OCI-LY3 (cell line): ENCODE measurements at regions not wholly inside any gene's neighbourhood (a gene's known extent, or its start where the extent isn't known, plus 50 kb on each side); places are given as distances from the start of the nearest gene placed in this dataset.

Experiments used
- H2AFZ ChIP-seq: fragments of 200-600, 300-600 bp; shearing (Covaris generic); 2 replicates; pipeline ENCODE4 v1.6.0; 2014; ENCODE audit warnings: antibody characterized with exemption, low read depth, low read length
- H3K27ac ChIP-seq: fragments of 200-600, 300-600 bp; sonication (generic); 2 replicates; pipeline ENCODE4 v1.5.1; 2014; ENCODE audit warnings: mild to moderate bottlenecking, low read length, moderate library complexity, mixed read lengths
- H3K27me3 ChIP-seq: fragments of 200-600, 300-600 bp; sonication (generic); 2 replicates; pipeline ENCODE4 v1.6.1; 2014; ENCODE audit warnings: low read depth, low read length, mixed read lengths
- H3K36me3 ChIP-seq: fragments of 200-600, 300-600 bp; sonication (generic); replicated peaks from 2 replicates; pipeline ENCODE3; 2014; ENCODE audit warnings: low read depth, low read length, mixed read lengths
- H3K4me1 ChIP-seq: fragments of 300-600, 200-600 bp; sonication (generic); 2 replicates; pipeline ENCODE4 v1.6.1; 2014; ENCODE audit warnings: low read length, mixed read lengths
- H3K4me2 ChIP-seq: fragments of 200-600, 300-600 bp; sonication (generic); 2 replicates; pipeline ENCODE4 v1.6.1; 2014; ENCODE audit warnings: low read length, mixed read lengths
- H3K4me3 ChIP-seq: fragments of 300-600, 200-600 bp; sonication (generic); 2 replicates; pipeline ENCODE4 v1.5.1; 2014; ENCODE audit warnings: antibody characterized with exemption, mild to moderate bottlenecking, low read length, moderate library complexity
- H3K79me2 ChIP-seq: fragments of 300-600, 200-600 bp; shearing (Covaris generic); 2 replicates; pipeline ENCODE4 v1.6.1; 2014; ENCODE audit warnings: mild to moderate bottlenecking, low read length, mixed read lengths
- H3K9ac ChIP-seq: fragments of 300-600, 200-600 bp; shearing (Covaris generic); 2 replicates; pipeline ENCODE4 v1.6.0; 2014; ENCODE audit warnings: mild to moderate bottlenecking, low read length, moderate library complexity
- H3K9me3 ChIP-seq: fragments of 200-600, 300-600 bp; shearing (Covaris generic); 2 replicates; pipeline ENCODE4 v1.6.1; 2014; ENCODE audit warnings: low read length, mixed read lengths; ENCODE audit not compliant: insufficient read depth
- H4K20me1 ChIP-seq: fragments of 200-600, 300-600 bp; sonication (generic); 2 replicates; pipeline ENCODE4 v1.6.1; 2016; ENCODE audit warnings: low read length, mixed read lengths; ENCODE audit not compliant: insufficient read depth
- EZH2phosphoT487 ChIP-seq: fragments of 200-600 bp; shearing (Covaris generic); IDR thresholded peaks from 2 replicates; pipeline ENCODE4 v1.6.1; 2018; ENCODE audit warnings: antibody characterized with exemption, mixed run types, low read depth
- TF ChIP-seq, protein P1 (sequence below): fragments of 200-600, 300-600 bp; sonication (generic); IDR thresholded peaks from 2 replicates; pipeline ENCODE4 v1.5.1; 2014; ENCODE audit warnings: antibody characterized with exemption, low read length, low read depth

DNA sequence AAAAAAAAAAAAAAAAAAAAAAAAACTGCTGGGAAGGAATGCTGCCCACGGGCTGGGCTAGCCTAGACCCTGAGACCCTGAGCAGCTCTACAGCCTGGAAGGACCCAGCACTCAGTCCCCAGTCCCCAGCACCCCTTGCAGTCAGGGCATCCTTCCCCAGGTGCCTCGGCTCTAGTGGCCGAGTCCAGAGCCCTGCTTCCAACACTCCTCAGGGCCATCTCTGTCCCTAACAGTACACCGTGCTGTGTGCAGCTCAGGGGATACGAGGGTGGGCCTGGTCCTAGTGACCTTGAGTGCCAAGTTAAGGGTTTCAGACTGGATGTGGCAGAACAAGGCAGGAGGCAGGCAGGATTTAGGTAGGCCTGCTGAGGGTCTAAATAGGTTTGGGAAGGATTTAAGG, 50.2 kb upstream of the LRP8 start:
- H3K4me1 ChIP-seq: no peaks in the 10 kb centered on the region
- TF ChIP-seq, protein P1, sequence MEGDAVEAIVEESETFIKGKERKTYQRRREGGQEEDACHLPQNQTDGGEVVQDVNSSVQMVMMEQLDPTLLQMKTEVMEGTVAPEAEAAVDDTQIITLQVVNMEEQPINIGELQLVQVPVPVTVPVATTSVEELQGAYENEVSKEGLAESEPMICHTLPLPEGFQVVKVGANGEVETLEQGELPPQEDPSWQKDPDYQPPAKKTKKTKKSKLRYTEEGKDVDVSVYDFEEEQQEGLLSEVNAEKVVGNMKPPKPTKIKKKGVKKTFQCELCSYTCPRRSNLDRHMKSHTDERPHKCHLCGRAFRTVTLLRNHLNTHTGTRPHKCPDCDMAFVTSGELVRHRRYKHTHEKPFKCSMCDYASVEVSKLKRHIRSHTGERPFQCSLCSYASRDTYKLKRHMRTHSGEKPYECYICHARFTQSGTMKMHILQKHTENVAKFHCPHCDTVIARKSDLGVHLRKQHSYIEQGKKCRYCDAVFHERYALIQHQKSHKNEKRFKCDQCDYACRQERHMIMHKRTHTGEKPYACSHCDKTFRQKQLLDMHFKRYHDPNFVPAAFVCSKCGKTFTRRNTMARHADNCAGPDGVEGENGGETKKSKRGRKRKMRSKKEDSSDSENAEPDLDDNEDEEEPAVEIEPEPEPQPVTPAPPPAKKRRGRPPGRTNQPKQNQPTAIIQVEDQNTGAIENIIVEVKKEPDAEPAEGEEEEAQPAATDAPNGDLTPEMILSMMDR: no peak
- no peak for TF ChIP-seq EZH2phosphoT487
- H3K27ac ChIP-seq: no peak overlapping the region
- H3K9me3 ChIP-seq: no peaks in the 10 kb centered on the region
- H3K36me3 ChIP-seq: no peaks in the 10 kb centered on the region
- H3K4me3 ChIP-seq: no peak overlapping the region
- no peaks in the 10 kb centered on the region for H3K79me2 ChIP-seq
- H3K27me3 ChIP-seq: no peaks in the 10 kb centered on the region
- no peak overlapping the region for H3K9ac ChIP-seq
- no peak overlapping the region for H3K4me2 ChIP-seq
- H4K20me1 ChIP-seq: no peaks in the 10 kb centered on the region
- H2AFZ ChIP-seq: no peak overlapping the region

DNA sequence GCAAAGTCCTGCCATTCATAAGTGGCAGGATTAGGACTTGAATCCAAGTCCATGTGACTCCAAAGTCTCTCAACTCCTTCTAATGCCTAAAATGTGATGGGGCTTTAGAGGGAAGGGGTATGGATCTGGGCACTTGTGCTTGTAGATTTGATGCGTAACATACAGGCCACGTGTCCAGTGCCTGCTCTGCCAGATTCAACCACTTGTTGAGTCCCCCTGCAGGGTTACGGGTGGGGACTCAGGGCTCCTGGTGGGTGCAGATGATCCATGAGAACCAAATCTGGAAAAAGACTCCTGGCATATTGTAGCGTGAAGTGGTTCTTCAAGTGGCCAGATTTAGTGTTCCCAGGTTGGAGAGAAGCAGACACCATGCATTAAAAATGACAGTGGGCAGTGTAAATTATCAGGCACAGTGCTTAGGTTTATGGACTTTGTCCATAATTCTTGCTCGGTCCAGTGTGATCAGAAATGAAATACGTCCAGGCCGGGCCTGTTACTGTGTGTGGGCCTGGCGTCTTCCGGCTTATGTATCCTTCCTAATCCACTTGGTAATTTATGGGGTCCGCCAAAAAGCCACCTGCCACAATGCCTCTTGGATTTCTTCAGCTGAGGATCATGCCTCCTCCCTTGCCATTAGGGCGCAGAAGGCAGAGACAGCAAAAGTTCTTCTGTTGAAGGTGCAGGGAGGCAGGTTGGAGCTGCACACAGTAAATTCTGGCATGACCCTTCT, 51.2 kb upstream of the LRP8 start:
- H4K20me1 ChIP-seq: no peaks in the 10 kb centered on the region
- H3K79me2 ChIP-seq: no peaks in the 10 kb centered on the region
- no peak overlapping the region for H3K9ac ChIP-seq
- H3K36me3 ChIP-seq: no peaks in the 10 kb centered on the region
- no peak overlapping the region for H3K27ac ChIP-seq
- no peak overlapping the region for H3K4me3 ChIP-seq
- H3K9me3 ChIP-seq: no peaks in the 10 kb centered on the region
- H3K4me2 ChIP-seq: no peak overlapping the region
- no peak for TF ChIP-seq EZH2phosphoT487
- TF ChIP-seq, protein P1: no peak
- no peaks in the 10 kb centered on the region for H3K27me3 ChIP-seq
- no peaks in the 10 kb centered on the region for H3K4me1 ChIP-seq
- H2AFZ ChIP-seq: no peak overlapping the region

DNA sequence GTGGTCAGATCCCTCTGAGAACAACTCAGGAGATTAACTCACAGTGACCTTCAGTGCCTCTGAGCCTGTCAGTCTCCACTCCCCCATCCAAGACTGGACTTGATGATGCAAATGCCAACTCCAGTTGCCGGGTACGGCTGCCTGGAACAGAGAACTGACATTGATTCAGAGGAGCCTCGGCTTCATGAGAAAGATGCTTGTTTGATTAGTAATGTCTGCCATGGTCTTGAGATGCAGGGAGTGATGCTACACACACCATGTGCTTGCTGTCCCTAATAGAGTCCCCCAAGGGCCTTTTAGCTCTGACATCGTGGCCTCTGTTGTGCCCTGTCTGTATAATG, 51.8 kb upstream of the LRP8 start:
- Histone ChIP-seq H2AFZ (no peak overlapping the region), H3K9me3 (no peaks in the 10 kb centered on the region), H3K27me3 (no peaks in the 10 kb centered on the region), H3K9ac (no peak overlapping the region), H3K4me2 (no peak overlapping the region), H4K20me1 (no peaks in the 10 kb centered on the region), H3K4me1 (no peaks in the 10 kb centered on the region), H3K36me3 (no peaks in the 10 kb centered on the region), H3K4me3 (no peak overlapping the region), H3K79me2 (no peaks in the 10 kb centered on the region), H3K27ac (no peak overlapping the region)
- TF ChIP-seq EZH2phosphoT487: no peak
- TF ChIP-seq, protein P1: no peak

- TF ChIP-seq, protein P1: no peak
- TF ChIP-seq EZH2phosphoT487: no peak
- Histone ChIP-seq H3K4me2 (no peak overlapping the region), H3K9me3 (no peaks in the 10 kb centered on the region), H3K79me2 (no peaks in the 10 kb centered on the region), H3K9ac (no peak overlapping the region), H3K4me1 (no peaks in the 10 kb centered on the region), H3K36me3 (no peaks in the 10 kb centered on the region), H3K27ac (no peak overlapping the region), H2AFZ (no peak overlapping the region), H3K4me3 (no peak overlapping the region), H3K27me3 (no peaks in the 10 kb centered on the region), H4K20me1 (no peaks in the 10 kb centered on the region)
These were observed 52.4 kb upstream of the LRP8 start for GRCh38 chr1:53380296-53380695.
